HFFc6 (cell line): ENCODE measurements at regions not wholly inside any gene's neighbourhood (a gene's known extent, or its start where the extent isn't known, plus 50 kb on each side); places are given as distances from the start of the nearest gene placed in this dataset.

Experiments used
- DNase-seq: peaks from one replicate; pipeline ENCODE4 v3.0.0-alpha.2; 2018
- H3K27ac Mint-ChIP-seq: 2 replicates; pipeline ENCODE4 v1.8.0; 2020; ENCODE audit warnings: mild to moderate bottlenecking, mixed read lengths
- H3K27me3 Mint-ChIP-seq: 2 replicates; pipeline ENCODE4 v1.8.0; 2021; ENCODE audit warnings: mild to moderate bottlenecking, moderate library complexity, mixed read lengths; ENCODE audit not compliant: insufficient read depth
- H3K36me3 Mint-ChIP-seq: 2 replicates; pipeline ENCODE4 v1.8.0; 2021; ENCODE audit warnings: low read depth, mixed read lengths
- H3K4me1 Mint-ChIP-seq: 2 replicates; pipeline ENCODE4 v1.8.0; 2020; ENCODE audit warnings: low read depth, mixed read lengths
- H3K4me3 Mint-ChIP-seq: 2 replicates; pipeline ENCODE4 v1.8.0; 2020; ENCODE audit warnings: mild to moderate bottlenecking, moderate library complexity, mixed read lengths
- H3K9me3 Mint-ChIP-seq: 2 replicates; pipeline ENCODE4 v1.8.0; 2020; ENCODE audit warnings: mild to moderate bottlenecking, mixed read lengths
- CTCF ChIP-seq: fragments of 200-600 bp; sonication (generic); IDR thresholded peaks from 2 replicates; pipeline ENCODE4 v1.5.0; 2021; ENCODE audit warnings: antibody characterized with exemption, mild to moderate bottlenecking

GRCh38 chr2:126822115-126822514, 76.6 kb upstream of the TEX51 start:
- Mint-ChIP-seq H3K4me3 (no peak overlapping the region), H3K4me1 (no peaks in the 10 kb centered on the region), H3K27me3 (peaks cover 13% of the 10 kb centered on the region), H3K36me3 (no peaks in the 10 kb centered on the region), H3K27ac (no peak overlapping the region), H3K9me3 (no peaks in the 10 kb centered on the region)
- DNase-seq: no peak
- TF ChIP-seq CTCF: no peak

GRCh38 chr2:126822921-126823320, 75.8 kb upstream of the TEX51 start:
- H3K4me1 Mint-ChIP-seq: no peaks in the 10 kb centered on the region
- H3K27ac Mint-ChIP-seq: no peak overlapping the region
- H3K36me3 Mint-ChIP-seq: no peaks in the 10 kb centered on the region
- TF ChIP-seq CTCF: no peak
- H3K9me3 Mint-ChIP-seq: no peaks in the 10 kb centered on the region
- no peak for DNase-seq
- no peak overlapping the region for H3K4me3 Mint-ChIP-seq
- peaks cover 13% of the 10 kb centered on the region for H3K27me3 Mint-ChIP-seq

- no peaks in the 10 kb centered on the region for H3K9me3 Mint-ChIP-seq
- peaks cover 13% of the 10 kb centered on the region for H3K27me3 Mint-ChIP-seq
- H3K27ac Mint-ChIP-seq: no peak overlapping the region
- no peaks in the 10 kb centered on the region for H3K36me3 Mint-ChIP-seq
- H3K4me3 Mint-ChIP-seq: no peak overlapping the region
- no peaks in the 10 kb centered on the region for H3K4me1 Mint-ChIP-seq
- no peak for DNase-seq
- TF ChIP-seq CTCF: no peak
Measured at GRCh38 chr2:126823951-126824350, 74.7 kb upstream of the TEX51 start.

GRCh38 chr2:126824663-126825062, 74.0 kb upstream of the TEX51 start:
- H3K36me3 Mint-ChIP-seq: no peaks in the 10 kb centered on the region
- H3K4me1 Mint-ChIP-seq: no peaks in the 10 kb centered on the region
- no peak overlapping the region for H3K4me3 Mint-ChIP-seq
- no peaks in the 10 kb centered on the region for H3K9me3 Mint-ChIP-seq
- TF ChIP-seq CTCF: no peak
- peaks cover 13% of the 10 kb centered on the region for H3K27me3 Mint-ChIP-seq
- DNase-seq: no peak
- no peak overlapping the region for H3K27ac Mint-ChIP-seq

- DNase-seq: no peak
- Mint-ChIP-seq H3K4me3 (no peak overlapping the region), H3K27ac (no peak overlapping the region), H3K27me3 (peaks cover 9% of the 10 kb centered on the region), H3K36me3 (no peaks in the 10 kb centered on the region), H3K4me1 (no peaks in the 10 kb centered on the region), H3K9me3 (no peaks in the 10 kb centered on the region)
- TF ChIP-seq CTCF: no peak
Measured at GRCh38 chr2:126825316-126825715, 73.4 kb upstream of the TEX51 start.

GRCh38 chr2:126826491-126826890, 72.2 kb upstream of the TEX51 start:
- TF ChIP-seq CTCF: no peak
- no peak for DNase-seq
- H3K36me3 Mint-ChIP-seq: no peaks in the 10 kb centered on the region
- H3K27ac Mint-ChIP-seq: no peak overlapping the region
- H3K4me3 Mint-ChIP-seq: no peak overlapping the region
- peaks cover 9% of the 10 kb centered on the region for H3K27me3 Mint-ChIP-seq
- H3K4me1 Mint-ChIP-seq: no peaks in the 10 kb centered on the region
- no peaks in the 10 kb centered on the region for H3K9me3 Mint-ChIP-seq
